Prostate gland (tissue), 2 donors: ENCODE measurements at regions not wholly inside any gene's neighbourhood (a gene's known extent, or its start where the extent isn't known, plus 50 kb on each side); places are given as distances from the start of the nearest gene placed in this dataset.

Experiments used
- DNase-seq: peaks from one replicate; pipeline ENCODE4 v3.0.0-alpha.2; 2019; ENCODE audit warnings: low spot score
- H3K27ac ChIP-seq, 2 donors: fragments of 200-600 bp; sonication (generic); 2 replicates each; pipeline ENCODE4 v1.5.1; 2017 to 2019
- H3K27me3 ChIP-seq: fragments of 200-600 bp; sonication (generic); replicated peaks from 2 replicates; pipeline ENCODE4 v1.5.1; 2019; ENCODE audit not compliant: insufficient read depth
- H3K36me3 ChIP-seq, 2 donors: fragments of 200-600 bp; sonication (generic); 1 replicate in 1 of 2; 2 replicates in 1 of 2; pipeline versions ENCODE4 v1.5.1 to v1.8.1; 2017 to 2019
- H3K4me1 ChIP-seq: fragments of 200-600 bp; sonication (generic); replicated peaks from 2 replicates; pipeline ENCODE4 v1.5.1; 2019
- H3K4me3 ChIP-seq, 2 donors: fragments of 200-600 bp; sonication (generic); 2 replicates each; pipeline ENCODE4 v1.5.1; 2017 to 2019
- H3K9me3 ChIP-seq: fragments of 200-600 bp; sonication (generic); 2 replicates; pipeline ENCODE4 v1.5.1; 2017
- POLR2A ChIP-seq: fragments of 450-650 bp; IDR thresholded peaks from one replicate; pipeline ENCODE4 v1.6.1; 2016; ENCODE audit warnings: antibody characterized with exemption, mild to moderate bottlenecking
- POLR2AphosphoS5 ChIP-seq: sonication (generic); formaldehyde crosslinking; IDR thresholded peaks from one replicate; pipeline ENCODE4 v1.6.1; 2017; ENCODE audit warnings: antibody characterized with exemption
- WGBS: methylation state at CpG from one replicate; pipeline ENCODE4 v1.1.5; 2018; 5-methylcytosine and 5-hydroxymethylcytosine counted together
- intact Hi-C: fragments of 100-400 bp; cut with DNase I; formaldehyde crosslinking; loops from one replicate; pipeline ENCODE4 v1.14.2; 2022
- TF ChIP-seq, protein P1 (sequence below), 4 experiments: fragments of 200-600 bp in 2 of 4; fragments of 450-650 bp in 2 of 4; sonication (generic) in 2 of 4; IDR thresholded peaks; 1 replicate in 3 of 4; 2 replicates in 1 of 4; pipeline ENCODE4 v1.5.1; 2016 to 2019; ENCODE audit warnings: antibody characterized with exemption in 4 of 4, mild to moderate bottlenecking in 2 of 4, moderate library complexity in 2 of 4

DNA sequence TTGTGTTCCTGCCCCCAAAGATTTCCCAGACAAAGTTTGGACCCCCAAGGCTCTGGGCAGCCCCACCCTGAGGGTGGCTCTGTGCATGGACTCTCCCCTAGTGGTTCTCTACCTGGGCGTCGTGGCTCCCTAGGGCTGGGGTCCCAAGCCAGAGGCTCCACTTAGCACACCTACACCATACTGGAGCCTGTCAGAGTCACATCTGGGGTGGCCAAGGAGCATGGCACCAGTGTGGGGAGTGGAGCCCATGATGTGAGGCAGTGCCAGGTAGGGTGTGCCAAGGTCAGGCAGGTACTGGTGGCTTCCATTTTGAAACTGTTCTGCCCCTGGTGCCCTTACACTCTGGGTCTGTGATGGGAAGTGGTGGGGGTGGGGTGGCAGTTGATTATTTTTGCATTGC lies 109.9 kb upstream of the GNAO1 start:
- Histone ChIP-seq H3K27me3 (no peaks in the 10 kb centered on the region), H3K27ac (no peak overlapping the region), H3K9me3 (no peaks in the 10 kb centered on the region), H3K36me3 (no peaks in the 10 kb centered on the region), H3K4me1 (no peaks in the 10 kb centered on the region), H3K4me3 (no peak overlapping the region)
- WGBS = 91% methylated on average over 2 of the region's 2 CpGs
- DNase-seq = no peak
- no peak for TF ChIP-seq POLR2AphosphoS5
- TF ChIP-seq POLR2A = no peak
- TF ChIP-seq, protein P1, sequence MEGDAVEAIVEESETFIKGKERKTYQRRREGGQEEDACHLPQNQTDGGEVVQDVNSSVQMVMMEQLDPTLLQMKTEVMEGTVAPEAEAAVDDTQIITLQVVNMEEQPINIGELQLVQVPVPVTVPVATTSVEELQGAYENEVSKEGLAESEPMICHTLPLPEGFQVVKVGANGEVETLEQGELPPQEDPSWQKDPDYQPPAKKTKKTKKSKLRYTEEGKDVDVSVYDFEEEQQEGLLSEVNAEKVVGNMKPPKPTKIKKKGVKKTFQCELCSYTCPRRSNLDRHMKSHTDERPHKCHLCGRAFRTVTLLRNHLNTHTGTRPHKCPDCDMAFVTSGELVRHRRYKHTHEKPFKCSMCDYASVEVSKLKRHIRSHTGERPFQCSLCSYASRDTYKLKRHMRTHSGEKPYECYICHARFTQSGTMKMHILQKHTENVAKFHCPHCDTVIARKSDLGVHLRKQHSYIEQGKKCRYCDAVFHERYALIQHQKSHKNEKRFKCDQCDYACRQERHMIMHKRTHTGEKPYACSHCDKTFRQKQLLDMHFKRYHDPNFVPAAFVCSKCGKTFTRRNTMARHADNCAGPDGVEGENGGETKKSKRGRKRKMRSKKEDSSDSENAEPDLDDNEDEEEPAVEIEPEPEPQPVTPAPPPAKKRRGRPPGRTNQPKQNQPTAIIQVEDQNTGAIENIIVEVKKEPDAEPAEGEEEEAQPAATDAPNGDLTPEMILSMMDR (IDR thresholded peaks at IDR 0.05) = no peak
- intact Hi-C loops = no loop called here

DNA sequence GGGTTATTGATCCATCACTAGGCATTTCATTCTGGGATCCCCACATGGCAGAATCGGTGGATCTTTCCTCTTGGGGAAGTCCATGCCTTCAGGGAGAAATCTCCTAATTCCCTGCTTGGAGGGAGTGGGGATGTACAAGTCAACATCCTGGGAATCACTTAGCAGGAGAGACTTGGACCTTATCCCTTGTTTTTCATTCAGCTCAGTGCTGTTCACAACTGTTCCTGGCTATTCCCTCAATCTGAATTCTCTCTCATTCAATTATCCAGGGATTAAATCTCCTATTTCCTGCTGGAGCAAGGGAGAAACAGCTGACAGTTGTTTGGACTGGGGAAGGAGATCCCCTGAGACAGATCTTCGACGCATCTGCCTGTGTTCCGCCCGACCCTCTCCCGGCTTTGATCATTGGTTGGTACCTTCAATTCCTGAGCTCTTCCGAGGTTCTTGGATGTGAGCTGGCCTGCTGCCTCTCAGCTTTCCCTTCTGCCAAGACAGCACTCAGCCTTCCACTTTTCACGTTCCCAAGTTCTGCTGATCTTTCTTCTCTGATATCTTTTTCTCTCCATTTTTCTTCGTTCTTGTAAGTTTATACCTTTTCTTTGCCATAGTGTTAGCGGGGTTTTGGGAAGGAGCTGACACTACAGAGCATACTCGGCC lies 115.4 kb upstream of the GNAO1 start:
- Histone ChIP-seq H3K4me1 (no peaks in the 10 kb centered on the region), H3K4me3 (no peak overlapping the region), H3K27me3 (no peaks in the 10 kb centered on the region), H3K9me3 (no peaks in the 10 kb centered on the region), H3K27ac (no peak overlapping the region), H3K36me3 (no peaks in the 10 kb centered on the region)
- DNase-seq = no peak
- 45% methylated on average over 11 of the region's 11 CpGs for WGBS
- no peak for TF ChIP-seq POLR2AphosphoS5
- TF ChIP-seq POLR2A = no peak
- TF ChIP-seq, protein P1 (IDR thresholded peaks at IDR 0.05) = no peak
- intact Hi-C loops = no loop called here

DNA sequence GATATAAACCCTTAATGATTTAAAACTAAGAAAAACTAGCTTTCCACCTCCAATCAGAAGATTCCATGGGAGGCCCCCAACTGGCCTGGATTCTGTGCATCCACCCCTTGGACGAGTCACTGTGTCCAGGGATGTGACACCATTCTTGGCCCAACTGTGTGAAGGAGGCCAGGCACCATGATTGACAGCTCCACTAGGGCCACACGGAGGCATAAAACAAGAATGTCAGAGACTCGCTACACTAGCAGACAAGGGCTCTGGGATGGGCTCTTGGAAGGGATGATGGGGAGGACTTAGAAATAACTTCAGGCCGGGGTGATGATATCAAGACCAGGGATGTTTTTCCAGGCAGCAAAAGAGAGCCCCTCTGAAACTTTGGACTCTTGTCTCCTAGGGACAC lies 117.8 kb upstream of the GNAO1 start:
- H3K4me3 ChIP-seq = no peak overlapping the region
- H3K27me3 ChIP-seq = no peaks in the 10 kb centered on the region
- H3K4me1 ChIP-seq = no peaks in the 10 kb centered on the region
- H3K27ac ChIP-seq = no peak overlapping the region
- TF ChIP-seq POLR2AphosphoS5 (no peak), POLR2A (no peak)
- TF ChIP-seq, protein P1 (IDR thresholded peaks at IDR 0.05) = no peak
- H3K9me3 ChIP-seq = no peaks in the 10 kb centered on the region
- DNase-seq = no peak
- H3K36me3 ChIP-seq = no peaks in the 10 kb centered on the region
- intact Hi-C loops = no loop called here
- 75% methylated on average over 4 of the region's 4 CpGs for WGBS

DNA sequence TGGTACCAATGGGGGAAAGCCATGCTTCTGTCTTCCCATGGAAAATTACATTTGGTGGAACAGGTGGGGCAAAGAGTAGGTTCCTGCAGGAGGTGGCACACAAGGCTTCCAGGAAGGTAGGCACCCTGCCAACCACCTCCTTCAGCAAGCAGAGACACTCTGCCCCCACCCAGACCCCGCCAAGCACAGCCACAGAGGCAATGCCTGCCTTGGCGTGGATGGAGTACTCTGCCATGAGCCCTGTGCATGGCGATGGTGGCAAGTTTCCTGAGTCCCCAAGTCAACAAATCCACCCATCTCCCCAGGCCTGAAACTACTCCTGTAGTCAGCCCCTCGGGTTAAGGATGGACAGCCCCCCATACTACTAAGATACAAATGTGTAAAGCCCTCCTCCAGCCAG lies 119.2 kb upstream of the GNAO1 start:
- Histone ChIP-seq H3K4me1 (no peaks in the 10 kb centered on the region), H3K9me3 (no peaks in the 10 kb centered on the region), H3K4me3 (no peak overlapping the region), H3K36me3 (no peaks in the 10 kb centered on the region), H3K27ac (no peak overlapping the region), H3K27me3 (no peaks in the 10 kb centered on the region)
- 85% methylated on average over 4 of the region's 4 CpGs for WGBS
- intact Hi-C loops = no loop called here
- no peak for DNase-seq
- TF ChIP-seq POLR2AphosphoS5 = no peak
- TF ChIP-seq, protein P1 (IDR thresholded peaks at IDR 0.05) = no peak
- TF ChIP-seq POLR2A = no peak

DNA sequence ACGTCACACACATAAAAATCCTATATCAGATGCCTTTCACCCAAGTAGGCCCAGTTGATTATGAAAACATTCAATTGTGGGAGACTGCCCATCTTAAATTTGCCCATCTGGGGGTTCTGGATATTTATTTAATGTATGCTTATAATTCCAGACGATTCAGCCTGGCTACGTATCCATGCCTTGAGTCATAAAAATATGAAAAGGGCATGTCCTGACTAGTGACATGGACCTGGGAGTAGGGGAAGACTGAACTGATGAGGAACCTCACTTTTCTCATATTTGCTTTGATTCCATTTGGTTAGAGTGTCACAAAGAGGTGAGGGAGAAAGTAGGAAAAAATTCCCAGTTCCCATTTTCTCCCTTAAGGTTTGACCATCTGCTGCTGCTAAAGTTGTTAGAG lies 122.5 kb upstream of the GNAO1 start:
- DNase-seq = no peak
- no peaks in the 10 kb centered on the region for H3K27me3 ChIP-seq
- no peaks in the 10 kb centered on the region for H3K36me3 ChIP-seq
- H3K9me3 ChIP-seq = no peaks in the 10 kb centered on the region
- H3K4me1 ChIP-seq = no peaks in the 10 kb centered on the region
- WGBS = 56% methylated on average over 3 of the region's 3 CpGs
- H3K4me3 ChIP-seq = no peak overlapping the region
- H3K27ac ChIP-seq = no peak overlapping the region
- TF ChIP-seq, protein P1 (IDR thresholded peaks at IDR 0.05) = no peak
- no peak for TF ChIP-seq POLR2AphosphoS5
- TF ChIP-seq POLR2A = no peak
- intact Hi-C loops = no loop called here
